GM03348 (cell line): ENCODE measurements at regions not wholly inside any gene's neighbourhood (a gene's known extent, or its start where the extent isn't known, plus 50 kb on each side); places are given as distances from the start of the nearest gene placed in this dataset.
A peak's percentile ranks its signal among the peaks of the same experiment; 100 is the strongest.
"Not testable (repeated sequence)": the region's sequence is repeated elsewhere in the genome, so short reads cannot be mapped to it uniquely, and the experiment has no call there.

Source experiments
- DNase-seq: peaks from one replicate; pipeline ENCODE4 v3.0.0; 2012; ENCODE audit warnings: low spot score

DNA sequence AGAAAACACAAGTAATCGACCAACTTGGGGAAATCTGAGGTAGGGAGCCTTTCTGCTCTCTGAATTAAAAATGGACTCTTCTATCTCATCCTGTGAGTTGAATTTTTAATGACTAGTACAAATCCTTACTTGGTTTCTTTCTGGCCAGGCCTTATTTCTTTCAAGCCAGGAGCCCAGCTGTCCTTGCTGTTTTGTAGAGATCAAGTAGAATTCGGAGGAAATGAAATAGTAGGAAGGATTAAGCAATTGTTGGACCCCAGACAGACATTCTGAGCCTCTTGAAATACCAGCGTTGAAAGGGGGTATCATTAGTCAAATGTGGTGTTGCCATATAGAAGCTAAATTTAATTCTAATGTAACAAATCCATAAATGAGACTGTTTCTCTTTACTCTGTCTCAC is 53.7 kb upstream of the SMIM15 start:
- DNase-seq: no peak

DNA sequence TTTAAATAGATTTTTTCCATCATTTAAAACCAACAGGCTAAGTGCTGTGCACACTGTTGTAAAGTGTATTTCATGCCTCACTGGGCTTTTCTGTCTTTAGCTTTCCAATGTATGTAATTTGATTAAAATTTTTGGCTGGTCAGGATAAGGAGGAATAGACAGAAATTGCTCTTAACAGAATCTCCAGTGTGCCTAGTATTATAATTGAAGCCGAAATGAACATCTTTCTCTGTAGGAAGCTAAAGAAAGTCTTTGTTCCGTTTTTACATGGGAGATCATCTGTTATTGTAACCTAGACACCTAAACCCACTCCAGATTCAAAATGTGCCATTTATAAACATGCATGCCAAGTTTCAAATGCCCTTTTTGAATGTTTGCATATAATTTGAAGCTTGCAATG is 54.5 kb upstream of the SMIM15 start:
- no peak for DNase-seq

DNA sequence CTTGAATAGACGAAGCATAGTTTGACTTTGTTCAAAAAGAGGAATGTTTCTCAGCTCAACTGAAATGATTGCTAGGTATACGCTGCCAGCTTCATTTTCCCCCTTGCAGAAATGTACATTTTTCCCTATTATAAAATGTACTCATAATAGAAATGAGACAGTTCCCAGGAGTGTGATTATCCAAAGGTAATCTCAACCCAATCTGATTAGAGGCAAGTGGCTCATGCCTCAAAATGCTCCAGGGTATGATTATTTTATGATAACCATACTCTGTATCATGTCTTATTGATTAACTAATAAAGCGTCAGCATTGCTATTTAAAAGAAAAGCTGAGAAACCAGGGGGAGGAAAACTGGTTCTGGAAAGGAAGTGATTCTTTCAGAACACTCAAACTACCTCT is 54.9 kb upstream of the SMIM15 start:
- no peak for DNase-seq

DNA sequence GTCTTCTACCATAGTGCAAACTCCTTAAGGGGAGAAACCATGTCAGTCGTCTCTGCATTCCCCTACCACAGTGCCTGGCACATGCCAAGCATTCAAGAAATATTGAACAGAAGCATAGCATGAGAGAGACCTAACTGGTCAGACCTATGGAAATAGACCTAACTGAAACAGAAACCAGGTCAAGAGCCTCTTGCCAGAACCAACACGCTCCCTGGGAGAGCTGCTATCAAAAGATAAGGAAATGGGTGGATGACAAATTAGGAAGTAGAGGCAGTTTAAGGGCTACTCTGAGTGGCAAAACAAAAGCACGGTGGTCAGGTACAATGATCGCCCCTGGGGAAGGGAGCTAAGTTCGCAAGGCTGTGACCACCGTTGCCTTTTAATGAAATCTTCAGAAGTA is 66.0 kb upstream of the SMIM15 start:
- DNase-seq: no peak

DNA sequence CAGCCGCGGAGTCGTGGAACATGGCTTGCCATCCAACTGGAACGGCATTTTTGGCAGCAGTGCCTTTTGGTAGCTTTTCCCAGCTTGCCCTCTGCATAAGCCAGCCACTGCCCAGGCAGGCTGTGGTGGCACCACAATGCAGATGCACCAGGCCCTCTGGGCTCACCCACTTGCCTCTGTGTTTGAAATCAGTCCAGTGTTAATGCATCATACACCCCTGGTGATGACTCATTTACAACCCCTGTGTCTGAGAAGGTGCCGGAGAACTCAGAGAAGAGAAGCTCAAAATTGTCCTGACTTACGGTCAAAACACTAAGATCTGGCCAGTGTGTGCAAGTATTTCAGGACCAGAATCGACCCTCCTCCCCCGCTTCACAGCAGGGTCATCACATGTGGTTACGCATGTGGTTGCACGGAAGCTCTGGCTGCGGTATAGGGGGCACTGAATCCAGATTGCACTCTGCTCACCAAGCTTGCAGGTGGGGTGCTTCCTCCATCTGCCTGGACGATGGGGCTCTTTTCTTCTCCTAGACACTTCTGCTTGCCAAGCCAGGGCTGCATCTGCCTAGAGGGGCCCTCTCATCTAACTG is 66.5 kb upstream of the SMIM15 start:
- DNase-seq: peak; percentile 55

DNA sequence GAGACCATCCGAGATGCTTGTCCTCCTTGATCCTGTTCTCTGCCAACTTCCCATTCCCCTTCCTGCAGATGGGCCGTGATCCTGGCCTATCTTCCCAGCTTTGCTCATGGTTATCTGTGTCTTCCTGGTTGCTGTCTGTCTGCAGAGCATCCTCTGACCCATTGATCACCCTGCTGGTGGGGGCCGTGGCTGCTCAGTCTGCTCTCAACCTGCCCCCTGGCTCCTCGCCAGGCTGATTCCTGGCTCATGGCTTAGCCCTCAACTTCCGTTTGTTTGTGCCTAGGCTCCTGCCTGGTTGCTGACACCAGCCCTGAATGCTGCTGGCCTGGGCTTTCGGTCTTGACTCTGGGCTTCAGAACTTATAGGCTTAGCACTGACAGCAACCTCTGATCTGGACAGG is 67.1 kb upstream of the SMIM15 start:
- no peak for DNase-seq

DNA sequence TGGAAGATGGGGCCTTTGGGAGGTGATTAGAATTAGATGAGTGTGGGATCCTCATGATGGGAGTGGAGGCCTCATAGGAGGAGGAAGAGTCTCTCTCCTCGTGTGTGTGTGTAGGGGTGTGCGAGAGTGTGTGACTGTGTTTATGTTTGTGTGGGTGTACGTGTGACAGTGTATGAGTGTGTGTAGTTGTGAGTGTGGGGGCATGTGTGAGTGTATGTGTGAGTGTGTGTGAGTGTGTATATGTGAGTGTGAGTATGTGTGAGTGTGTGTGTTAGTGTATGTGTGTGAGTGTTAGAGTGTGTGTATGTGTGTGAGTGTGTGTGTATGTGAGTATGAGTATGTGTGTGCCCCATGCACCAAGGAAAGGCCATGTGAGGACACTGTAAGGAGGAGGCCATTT is 68.2 kb upstream of the SMIM15 start:
- DNase-seq: no peak

DNA sequence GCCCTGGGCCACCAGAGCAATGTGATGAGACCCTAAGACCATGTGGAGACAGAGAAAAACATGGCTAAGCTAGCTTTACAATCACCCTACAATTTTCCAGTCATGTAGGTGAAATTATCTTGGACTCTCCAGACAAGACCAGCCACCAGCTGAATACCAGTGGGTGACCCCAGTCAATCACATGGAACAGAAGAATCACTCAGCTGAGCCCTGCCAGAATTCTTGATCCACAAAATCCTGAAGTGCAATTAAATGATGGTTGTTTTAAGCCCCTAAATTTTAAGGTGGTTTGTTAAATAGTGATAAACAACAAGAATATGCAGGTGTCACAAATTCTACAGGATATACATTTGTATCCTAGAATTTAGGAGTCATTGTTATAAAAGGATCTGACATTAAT is 69.5 kb upstream of the SMIM15 start:
- DNase-seq: no peak

DNA sequence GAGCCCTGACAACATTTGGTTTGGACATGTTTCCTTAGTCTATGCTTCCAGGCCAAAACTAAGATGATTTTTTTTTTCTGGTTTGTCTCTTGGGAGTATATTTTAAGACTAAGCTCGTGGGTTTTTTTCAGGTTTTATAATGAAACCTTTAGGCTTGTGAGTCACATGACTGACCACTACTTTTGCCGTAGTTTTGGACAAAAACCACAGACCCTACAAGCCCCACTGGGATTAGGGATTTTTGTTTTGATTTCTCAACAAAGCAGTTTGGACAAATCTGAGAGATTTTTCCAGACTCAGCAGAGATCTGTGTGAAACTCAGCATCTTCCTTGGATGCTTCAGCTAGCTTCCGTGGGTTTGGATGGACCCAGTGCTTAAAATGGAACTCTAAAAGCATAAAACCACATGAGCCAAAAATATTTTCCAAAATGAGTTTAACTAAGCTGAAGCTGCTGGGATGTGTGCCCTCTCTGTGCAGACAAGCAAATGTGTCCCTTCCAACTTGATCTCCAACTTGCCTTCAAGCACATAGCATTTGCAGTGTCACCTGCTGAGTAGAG is 70.3 kb upstream of the SMIM15 start:
- DNase-seq: no peak

DNA sequence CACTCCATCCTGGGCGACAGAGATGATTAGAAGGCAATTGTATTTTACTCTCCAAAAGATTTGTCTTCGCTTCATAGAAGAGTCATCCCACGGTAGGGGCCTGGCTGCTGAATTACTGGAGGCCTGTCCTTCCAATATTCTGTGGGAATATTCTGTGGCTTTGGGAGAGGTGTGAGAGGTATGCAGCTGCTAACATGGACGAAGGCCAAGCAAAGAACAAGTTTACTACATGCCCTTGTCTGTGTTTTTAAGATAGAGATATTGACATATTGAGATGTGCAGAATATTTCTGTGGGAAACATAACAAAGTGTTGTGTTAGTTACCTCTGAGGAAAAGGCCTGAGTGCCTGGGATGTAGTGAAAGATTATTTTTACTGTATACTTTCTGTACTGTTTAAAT is 71.8 kb upstream of the SMIM15 start:
- DNase-seq: no peak

DNA sequence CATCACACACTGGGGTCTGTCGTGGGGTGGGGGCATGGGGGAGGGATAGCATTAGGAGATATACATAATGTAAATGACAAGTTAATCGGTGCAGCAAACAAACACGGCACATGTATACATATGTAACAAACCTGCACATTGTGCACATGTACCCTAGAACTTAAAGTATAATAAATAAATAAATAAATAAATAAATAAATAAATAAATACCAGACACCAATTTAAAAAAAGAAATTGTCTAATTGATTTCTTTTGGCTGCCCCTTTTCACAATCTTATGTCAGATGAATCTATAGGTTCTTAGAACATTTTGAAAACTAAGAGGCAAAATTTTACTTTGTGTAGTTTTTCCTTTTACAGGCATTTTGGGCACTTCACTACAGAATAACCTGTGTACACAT is 74.4 kb upstream of the SMIM15 start:
- not testable (repeated sequence) for DNase-seq

DNA sequence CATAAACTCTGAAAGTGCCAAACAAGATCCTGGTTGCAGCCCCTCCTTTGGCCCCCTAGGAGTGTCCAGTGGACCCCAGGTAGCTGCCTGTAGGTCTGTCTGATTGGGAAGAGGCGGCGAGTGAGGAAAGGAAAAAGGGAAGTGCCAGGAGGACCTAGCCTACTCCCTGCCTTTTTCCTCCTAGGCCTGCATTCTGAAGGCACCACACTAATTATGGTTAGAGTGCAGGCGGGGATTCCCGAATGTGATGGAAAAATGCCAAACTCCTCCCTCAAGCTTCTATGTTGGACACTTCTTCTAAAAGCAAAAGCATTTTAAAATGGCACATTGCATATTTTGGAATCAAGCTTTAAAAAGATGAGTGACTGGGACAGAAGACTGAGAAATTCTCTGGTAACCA is 83.2 kb upstream of the SMIM15 start:
- DNase-seq: no peak

DNA sequence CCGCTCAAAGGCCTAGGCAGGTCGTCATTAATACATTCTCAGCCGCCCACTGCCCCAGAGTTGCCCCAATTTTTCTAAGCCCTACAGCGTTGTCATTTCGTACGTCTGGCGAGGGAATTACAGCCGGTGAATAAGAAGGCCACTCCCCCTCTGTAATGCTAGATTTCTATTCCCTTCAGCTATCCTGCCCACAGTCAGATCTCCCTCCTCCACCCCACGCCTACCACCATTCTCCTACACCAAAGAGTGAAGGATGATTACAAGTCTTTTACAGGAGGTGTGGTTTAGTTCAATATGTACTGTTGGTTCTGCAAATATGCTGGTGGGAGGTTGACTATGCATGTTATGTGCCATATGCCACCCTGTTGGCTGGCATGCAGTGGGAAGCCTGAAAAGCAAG is 83.7 kb upstream of the SMIM15 start:
- DNase-seq: no peak

DNA sequence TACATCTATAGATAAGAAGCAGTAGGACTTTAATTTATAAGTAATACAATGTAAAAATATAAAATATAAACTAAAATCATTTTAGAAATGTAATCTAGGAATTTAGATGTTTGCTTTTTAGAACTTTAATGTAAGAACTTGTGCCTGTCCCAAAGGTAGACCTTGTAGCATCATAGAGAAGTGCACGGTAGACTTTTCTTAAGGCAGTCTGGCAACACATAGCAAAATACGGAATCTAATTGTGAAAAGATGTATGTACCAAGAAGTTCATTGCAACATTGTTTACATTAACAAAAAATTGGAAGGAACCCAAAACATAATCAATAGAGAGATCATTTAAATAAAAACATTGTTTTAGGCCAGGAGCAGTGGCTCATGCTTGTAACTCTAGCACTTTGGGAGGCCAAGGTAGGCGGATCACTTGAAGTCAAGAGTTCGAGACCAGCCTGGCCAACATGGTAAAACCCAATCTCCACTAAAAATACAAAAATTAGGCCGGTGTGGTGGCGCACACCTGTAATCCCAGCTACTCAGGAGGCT is 84.6 kb upstream of the SMIM15 start:
- DNase-seq: no peak

DNA sequence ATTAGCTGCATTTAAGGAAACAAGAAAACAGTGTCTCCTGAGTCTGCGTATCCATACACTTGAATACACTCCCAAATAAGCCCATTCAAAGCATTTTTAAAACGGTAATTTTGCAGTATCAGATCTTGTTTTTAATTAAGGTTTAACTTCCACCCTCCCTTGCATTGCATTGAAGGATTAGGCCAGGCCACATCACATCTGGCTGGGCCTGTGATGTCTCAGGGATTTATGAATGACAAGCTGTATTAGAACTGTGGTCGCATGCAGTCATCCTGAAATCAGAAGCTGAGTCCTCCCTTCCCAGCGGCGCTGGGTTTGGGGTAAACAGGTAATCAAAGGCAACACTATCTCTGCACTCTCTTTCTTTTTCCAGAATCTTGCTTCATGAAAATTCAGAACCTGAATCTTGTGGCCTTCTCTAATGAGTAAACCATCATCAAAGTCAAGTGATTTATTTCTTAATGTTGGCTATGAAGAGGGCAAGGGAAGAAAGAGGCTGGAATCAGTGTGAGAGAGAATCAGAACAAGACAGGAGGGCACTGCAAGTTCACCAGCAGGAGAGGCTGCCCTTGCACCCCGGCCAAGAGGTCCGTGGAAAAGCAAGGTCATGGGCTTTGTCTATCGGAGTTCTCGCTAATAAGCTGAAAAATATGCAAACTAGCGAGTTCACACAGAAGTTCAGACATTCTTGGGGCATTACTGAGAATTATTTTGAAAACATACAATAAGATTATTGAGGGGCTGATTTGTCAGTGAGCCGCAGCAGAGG is 80.0 kb upstream of the ZSWIM6 start:
- DNase-seq: no peak

DNA sequence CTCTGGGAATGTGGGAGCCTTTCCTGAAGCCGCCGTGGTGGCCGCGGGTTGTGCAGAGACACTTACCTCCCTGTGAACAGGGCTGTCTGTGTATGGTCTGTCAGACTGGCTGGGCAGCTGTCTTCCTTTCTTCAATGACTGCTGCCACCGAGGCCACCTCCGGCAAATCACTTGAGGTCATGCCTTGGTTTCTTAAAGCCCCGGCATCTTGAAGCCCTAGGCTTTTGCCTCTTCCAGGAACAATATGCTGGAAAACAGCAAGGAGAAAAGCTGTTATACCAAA is 79.5 kb upstream of the ZSWIM6 start:
- no peak for DNase-seq

DNA sequence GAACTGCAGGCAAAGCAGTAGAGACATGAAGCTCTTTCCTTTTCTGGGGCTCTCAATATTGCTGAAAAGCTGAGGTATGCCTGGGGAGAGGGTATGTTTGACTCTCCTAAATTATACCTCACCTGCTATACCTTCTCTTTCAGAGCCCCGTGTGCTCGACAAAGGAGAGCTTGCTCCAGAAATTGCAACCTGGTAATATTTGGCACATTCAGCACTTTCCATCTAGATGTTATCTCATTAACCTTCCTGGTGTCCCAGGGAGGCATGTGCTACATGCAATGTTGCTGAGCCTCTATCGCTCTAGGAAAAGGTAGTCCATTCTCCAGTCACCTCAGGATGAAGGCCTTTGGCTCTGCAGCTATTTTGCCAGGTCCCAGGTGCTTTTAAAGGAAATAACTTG is 78.5 kb upstream of the ZSWIM6 start:
- no peak for DNase-seq

DNA sequence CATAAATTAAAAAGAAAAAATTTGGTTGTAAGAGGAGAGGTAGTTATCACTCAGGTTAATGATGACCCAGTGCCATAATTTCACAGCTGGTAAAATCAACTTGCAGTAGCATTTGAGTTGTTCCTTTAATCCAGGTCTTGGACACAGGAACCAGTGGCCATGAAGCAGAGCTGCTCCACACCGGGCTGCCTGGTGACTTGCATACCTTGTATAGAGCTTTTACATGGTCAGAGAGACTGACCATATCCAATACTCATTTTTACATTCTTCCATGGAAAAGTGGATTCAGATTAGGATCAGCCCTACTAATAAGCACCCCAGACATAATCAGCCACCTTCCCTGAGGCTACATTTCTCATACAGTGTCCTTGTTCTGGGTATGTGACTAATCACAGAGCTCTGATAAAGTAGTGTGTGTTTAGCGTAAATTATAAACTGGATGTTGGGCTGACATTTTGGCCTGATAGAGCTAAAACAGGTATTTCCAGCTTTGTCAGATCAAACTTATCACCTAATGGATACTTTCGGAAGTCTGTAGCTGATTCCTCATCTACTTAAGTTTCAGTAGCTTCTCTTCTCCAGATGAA is 77.0 kb upstream of the ZSWIM6 start:
- no peak for DNase-seq

DNA sequence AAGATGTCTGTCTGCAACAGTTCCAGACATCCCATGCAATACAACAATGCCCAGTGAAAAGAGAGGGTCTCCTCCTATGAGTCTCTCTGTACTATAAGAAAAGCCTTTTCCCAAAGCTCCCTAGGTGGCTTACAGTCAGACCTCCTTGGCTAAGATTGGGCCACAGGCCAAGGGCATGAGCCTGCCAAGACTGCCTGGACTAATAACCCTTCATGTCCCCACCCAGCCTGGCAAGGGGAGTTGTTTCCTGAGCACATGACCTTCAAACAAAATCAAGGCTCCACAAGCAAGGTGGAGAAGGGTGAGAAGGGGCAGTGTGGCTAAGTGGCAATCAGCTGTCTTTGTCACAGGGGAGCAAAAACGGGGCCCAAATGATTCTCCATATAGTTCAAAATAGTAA is 75.6 kb upstream of the ZSWIM6 start:
- no peak for DNase-seq

DNA sequence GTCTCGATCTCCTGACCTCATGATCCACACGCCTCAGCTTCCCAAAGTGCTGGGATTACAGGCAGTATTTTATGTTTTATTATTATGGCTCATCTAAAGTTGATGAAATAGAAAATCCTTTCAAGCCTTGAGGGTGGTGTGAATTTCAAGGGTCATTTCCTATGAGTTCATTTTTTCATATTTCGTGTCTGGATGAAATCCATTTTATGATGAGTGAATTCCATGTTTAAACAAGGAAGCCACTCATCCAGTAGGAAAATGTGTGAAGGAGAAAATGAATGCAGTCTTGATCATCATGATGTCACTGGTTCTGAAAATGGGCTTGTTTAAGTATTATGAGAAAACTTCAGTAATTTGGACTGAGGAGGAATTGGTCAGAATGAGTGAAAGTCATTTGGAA is 74.6 kb upstream of the ZSWIM6 start:
- no peak for DNase-seq

DNA sequence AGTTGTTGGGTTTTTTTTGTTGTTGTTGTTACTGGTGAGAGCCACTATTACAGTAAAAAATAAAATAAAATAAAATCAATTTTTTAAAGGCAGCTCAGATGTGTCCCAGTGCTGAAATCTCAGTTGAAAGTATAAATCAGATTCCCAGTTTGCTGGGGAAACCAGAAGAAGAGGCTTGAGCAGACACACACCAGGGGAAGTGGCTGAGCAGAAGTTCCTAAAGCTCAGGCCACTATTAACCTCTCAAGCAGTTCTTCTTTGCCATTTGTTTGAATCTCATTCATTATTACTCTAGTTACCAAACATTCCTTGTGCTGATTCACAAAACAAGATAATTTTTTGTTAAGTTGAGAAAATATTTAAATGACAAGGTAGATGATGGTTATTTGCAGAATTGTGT is 70.9 kb upstream of the ZSWIM6 start:
- no peak for DNase-seq

DNA sequence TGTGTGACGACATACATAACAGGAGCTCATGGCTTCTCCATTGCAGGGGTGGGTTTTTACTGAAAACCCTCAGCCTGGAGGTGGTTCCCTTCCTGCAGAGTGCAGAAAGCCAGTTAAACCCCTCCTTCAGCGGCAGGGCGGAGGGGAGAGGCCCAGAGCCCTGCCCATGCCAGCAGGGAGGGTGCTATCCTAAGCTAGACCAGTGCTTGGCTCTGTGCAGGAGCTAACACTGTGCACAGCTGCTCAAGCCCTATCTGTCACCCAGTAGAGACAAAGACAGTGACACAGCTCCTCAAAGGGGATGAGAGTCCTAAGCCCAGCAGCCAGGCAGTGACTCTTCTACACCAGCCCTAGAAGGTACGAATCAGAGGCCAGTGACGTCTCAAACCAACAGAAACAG is 70.0 kb upstream of the ZSWIM6 start:
- DNase-seq: no peak

DNA sequence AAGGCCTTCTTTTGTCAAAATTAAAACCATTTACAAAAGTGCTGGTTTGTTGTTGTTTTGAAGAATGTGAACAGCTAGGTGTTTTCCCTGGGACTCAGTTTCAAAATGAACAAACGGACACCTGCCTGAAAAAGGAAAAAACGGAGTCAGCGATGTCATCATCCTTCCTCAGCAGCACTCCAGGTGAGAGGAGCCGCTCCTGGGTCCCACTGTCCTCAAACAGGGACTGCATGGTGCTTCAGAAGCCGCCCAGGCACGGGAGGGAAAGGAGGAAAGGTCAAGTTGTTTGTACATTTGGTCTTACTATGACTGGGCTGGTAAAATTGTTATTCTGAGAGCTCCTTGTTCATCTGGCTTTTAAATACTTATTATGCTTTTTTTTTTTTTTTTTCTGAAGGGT is 69.0 kb upstream of the ZSWIM6 start:
- no peak for DNase-seq
